ENCODE measurements at regions not wholly inside any gene's neighbourhood (a gene's known extent, or its start where the extent isn't known, plus 50 kb on each side); places are given as distances from the start of the nearest gene placed in this dataset.

GRCh38 chr2:9150568-9150900 lies 56.1 kb upstream of the ASAP2 start:
- Histone ChIP-seq H3K36me3 (no peaks in the 10 kb centered on the region), H3K4me1 (peaks cover 5 to 16% (median 6%) of the 10 kb centered on the region in 4 donors), H3K27ac (no peak overlapping the region), H3K9me3 (no peaks in the 10 kb centered on the region), H3K27me3 (no peaks in the 10 kb centered on the region), H3K4me3 (no peak overlapping the region)
- peak in 1 of 2 donors; percentile 61 for DNase-seq
- WGBS, 2 donors = 88 to 92% methylated on average over 7 of the region's 7 CpGs
- no peak for TF ChIP-seq POLR2AphosphoS5 (IDR thresholded peaks at IDR 0.05)
- TF ChIP-seq EP300 (IDR thresholded peaks at IDR 0.05) = no peak
- TF ChIP-seq, protein P1, sequence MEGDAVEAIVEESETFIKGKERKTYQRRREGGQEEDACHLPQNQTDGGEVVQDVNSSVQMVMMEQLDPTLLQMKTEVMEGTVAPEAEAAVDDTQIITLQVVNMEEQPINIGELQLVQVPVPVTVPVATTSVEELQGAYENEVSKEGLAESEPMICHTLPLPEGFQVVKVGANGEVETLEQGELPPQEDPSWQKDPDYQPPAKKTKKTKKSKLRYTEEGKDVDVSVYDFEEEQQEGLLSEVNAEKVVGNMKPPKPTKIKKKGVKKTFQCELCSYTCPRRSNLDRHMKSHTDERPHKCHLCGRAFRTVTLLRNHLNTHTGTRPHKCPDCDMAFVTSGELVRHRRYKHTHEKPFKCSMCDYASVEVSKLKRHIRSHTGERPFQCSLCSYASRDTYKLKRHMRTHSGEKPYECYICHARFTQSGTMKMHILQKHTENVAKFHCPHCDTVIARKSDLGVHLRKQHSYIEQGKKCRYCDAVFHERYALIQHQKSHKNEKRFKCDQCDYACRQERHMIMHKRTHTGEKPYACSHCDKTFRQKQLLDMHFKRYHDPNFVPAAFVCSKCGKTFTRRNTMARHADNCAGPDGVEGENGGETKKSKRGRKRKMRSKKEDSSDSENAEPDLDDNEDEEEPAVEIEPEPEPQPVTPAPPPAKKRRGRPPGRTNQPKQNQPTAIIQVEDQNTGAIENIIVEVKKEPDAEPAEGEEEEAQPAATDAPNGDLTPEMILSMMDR (IDR thresholded peaks at IDR 0.05) = no peak
- no peak for TF ChIP-seq POLR2A (IDR thresholded peaks at IDR 0.05)
- ATAC-seq (ENCODE audit: low FRiP score in 2 of 2) = no peak

DNA sequence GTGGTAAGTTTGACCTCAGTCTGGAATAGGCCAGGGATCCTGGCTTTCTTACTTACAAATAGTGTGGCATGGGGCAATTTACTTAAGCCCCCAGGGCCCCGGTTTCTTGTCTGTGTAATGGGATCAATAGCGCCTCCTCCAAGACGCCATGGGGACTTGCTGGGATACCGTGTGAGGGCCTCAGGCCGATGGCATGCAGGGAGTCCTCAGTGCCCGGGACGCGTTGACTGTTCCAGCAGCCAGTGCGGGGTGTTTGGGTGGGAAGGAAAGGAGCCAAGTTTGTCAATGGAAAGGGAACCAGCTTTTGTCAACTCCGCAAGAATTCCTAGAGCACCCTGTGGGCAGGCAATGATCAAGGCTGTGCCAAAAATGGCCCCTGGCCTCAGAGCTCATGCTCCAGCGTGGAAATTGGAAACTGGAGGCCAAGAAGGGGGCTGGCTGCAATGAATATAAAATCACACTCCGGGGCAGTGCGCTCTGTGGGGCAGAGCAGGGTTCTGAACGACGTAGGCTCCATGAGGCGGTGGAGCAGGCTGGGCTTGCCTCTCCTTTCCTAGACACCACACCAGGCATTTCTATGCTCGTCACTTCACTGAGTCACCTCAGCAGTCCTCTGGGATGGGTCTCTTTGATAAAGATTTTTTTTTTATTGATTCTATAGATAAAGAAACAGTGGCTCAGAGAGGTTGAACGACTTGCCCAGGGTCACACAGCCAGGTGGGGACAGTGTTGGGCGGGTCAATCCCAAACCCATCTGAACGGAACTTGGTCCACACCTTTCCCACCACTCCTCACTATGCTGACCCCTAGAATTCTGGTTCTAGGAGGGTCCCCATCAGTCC lies 56.7 kb upstream of the ASAP2 start:
- TF ChIP-seq POLR2AphosphoS5 (IDR thresholded peaks at IDR 0.05) (no peak), EP300 (IDR thresholded peaks at IDR 0.05) (no peak), POLR2A (IDR thresholded peaks at IDR 0.05) (no peak)
- TF ChIP-seq, protein P1 (IDR thresholded peaks at IDR 0.05) = no peak
- H3K9me3 ChIP-seq = no peaks in the 10 kb centered on the region
- peak in 1 of 2 donors; percentile 33 for DNase-seq
- no peaks in the 10 kb centered on the region for H3K36me3 ChIP-seq
- 89 to 92% methylated on average over 20 of the region's 20 CpGs for WGBS, 2 donors
- peaks cover 5 to 16% (median 8%) of the 10 kb centered on the region in 4 donors for H3K4me1 ChIP-seq
- no peak for ATAC-seq (ENCODE audit: low FRiP score in 2 of 2)
- H3K4me3 ChIP-seq = no peak overlapping the region
- H3K27ac ChIP-seq = no peak overlapping the region
- no peaks in the 10 kb centered on the region for H3K27me3 ChIP-seq

DNA sequence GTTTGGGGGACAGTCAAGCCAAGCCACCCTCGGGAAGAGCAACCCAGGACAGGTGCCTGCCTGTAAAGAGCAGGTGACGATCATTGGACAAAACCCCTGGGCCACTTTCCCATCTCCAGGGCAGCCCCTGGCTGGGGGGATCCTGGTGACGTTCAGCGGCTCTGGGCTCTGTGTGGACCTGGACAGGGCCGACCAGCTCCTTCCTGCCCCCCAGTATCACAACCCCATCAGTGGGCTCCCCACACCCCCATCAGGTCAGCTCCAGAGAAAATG lies 57.3 kb upstream of the ASAP2 start:
- no peak for TF ChIP-seq POLR2AphosphoS5 (IDR thresholded peaks at IDR 0.05)
- TF ChIP-seq, protein P1 (IDR thresholded peaks at IDR 0.05) = no peak
- no peak for TF ChIP-seq EP300 (IDR thresholded peaks at IDR 0.05)
- no peak for TF ChIP-seq POLR2A (IDR thresholded peaks at IDR 0.05)
- 78 to 87% methylated on average over 3 to 5 of the region's 5 CpGs for WGBS, 2 donors
- DNase-seq = no peak

GRCh38 chr2:9146646-9147045 lies 60.0 kb upstream of the ASAP2 start:
- Histone ChIP-seq H3K9me3 (no peaks in the 10 kb centered on the region), H3K4me1 (peaks cover 11 to 15% (median 14%) of the 10 kb centered on the region in 4 donors), H3K36me3 (no peaks in the 10 kb centered on the region), H3K27ac (no peak overlapping the region), H3K4me3 (no peak overlapping the region), H3K27me3 (no peaks in the 10 kb centered on the region)
- TF ChIP-seq POLR2A (IDR thresholded peaks at IDR 0.05) (no peak), EP300 (IDR thresholded peaks at IDR 0.05) (no peak), POLR2AphosphoS5 (IDR thresholded peaks at IDR 0.05) (no peak)
- TF ChIP-seq, protein P1 (IDR thresholded peaks at IDR 0.05) = no peak
- ATAC-seq (ENCODE audit: low FRiP score in 2 of 2) = no peak
- WGBS, 2 donors = 91 to 93% methylated on average over 6 of the region's 6 CpGs
- no peak for DNase-seq

More for the DNA sequence above, 57.3 kb upstream of the ASAP2 start:
- ATAC-seq (ENCODE audit: low FRiP score in 2 of 2) = no peak
- Histone ChIP-seq H3K4me3 (no peak overlapping the region), H3K4me1 (peaks cover 5 to 16% (median 10%) of the 10 kb centered on the region in 4 donors), H3K36me3 (no peaks in the 10 kb centered on the region), H3K27ac (no peak overlapping the region), H3K9me3 (no peaks in the 10 kb centered on the region), H3K27me3 (no peaks in the 10 kb centered on the region)

Data from upper lobe of left lung (tissue), 6 donors.